A172 (cell line): ENCODE measurements at regions not wholly inside any gene's neighbourhood (a gene's known extent, or its start where the extent isn't known, plus 50 kb on each side); places are given as distances from the start of the nearest gene placed in this dataset.

Experiments used
- DNase-seq: peaks from one replicate; pipeline ENCODE4 v3.0.0-alpha.2; 2015; ENCODE audit warnings: low spot score

- no peak for DNase-seq
Observed at GRCh38 chr14:104319491-104320241, 181.3 kb downstream of the KIF26A start.

DNA sequence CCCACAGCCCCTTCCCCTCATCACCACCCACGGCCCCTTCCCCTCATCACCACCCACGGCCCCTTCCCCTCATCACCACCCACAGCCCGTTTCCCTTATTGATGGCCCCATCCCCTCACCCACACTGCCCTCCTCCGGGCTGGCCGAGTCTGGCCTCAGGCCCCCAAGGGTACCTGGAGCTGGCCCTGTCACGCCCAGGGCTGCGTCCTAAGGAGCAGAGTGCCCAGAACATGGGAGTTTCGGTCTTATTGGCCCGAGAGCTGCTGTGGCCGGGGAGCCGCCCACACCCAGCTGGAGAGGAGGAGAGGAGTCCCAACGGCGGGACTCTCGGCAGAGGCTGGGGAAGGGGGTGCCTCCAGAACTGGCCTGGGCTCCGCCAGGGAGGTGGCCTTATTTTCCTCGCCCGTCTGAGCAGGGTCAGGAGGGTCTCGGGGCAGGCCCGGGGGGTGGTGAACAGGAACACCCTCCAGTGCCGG is 182.3 kb downstream of the KIF26A start:
- no peak for DNase-seq

- DNase-seq, result no peak
Observed at GRCh38 chr14:104321088-104321801, 182.9 kb downstream of the KIF26A start.

- DNase-seq, result no peak
Observed at GRCh38 chr14:104321802-104322130, 183.4 kb downstream of the KIF26A start.

GRCh38 chr14:104322531-104323366 is 184.4 kb downstream of the KIF26A start:
- peak; percentile 4 for DNase-seq

DNA sequence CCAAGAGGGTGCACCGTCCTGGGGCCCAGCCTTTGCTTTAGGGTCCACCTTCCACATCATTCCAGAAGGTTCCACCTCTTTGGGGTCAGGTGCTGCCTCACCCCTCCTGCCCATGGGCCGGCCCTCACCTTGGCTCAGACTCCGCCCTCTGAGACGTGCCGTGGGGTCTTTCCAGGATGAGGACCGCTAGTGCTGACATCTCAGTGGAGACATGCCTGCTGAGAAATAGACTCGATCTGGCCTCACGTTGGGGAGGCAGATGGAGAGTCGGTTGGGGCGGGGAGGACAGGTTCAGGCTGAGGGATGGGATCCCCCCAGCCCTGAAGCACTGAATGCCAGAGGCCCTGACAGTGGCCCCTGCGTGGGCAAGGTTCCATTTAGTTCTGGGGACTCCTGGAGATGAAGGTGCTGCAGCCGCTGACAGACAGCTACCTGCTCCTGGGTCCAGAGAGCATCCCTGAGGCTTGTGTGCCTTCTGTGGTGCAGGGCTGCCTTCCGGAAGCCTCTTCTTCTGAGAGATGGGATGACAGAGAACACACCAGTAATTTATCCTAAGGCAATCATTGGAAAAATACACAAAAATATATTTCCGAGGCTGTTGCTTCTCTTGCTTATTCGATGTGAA is 185.3 kb downstream of the KIF26A start:
- no peak for DNase-seq

DNA sequence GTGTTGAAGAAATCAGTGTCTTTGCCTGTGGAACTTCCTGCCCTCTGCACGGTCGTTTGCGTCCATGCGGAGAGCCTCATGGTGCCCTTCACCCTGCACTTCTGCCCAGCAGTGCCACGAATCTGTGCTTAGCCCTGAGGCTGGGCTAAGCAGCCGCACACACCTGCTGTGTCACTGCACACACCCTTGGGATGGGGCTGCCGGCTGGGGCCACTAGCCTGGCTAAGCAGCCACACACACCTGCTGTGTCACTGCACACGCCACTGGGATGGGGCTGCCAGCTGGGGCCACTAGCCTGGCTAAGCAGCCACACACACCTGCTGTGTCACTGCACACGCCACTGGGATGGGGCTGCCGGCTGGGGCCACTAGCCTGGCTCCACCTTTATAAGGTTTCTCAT is 188.5 kb downstream of the KIF26A start:
- no peak for DNase-seq

DNA sequence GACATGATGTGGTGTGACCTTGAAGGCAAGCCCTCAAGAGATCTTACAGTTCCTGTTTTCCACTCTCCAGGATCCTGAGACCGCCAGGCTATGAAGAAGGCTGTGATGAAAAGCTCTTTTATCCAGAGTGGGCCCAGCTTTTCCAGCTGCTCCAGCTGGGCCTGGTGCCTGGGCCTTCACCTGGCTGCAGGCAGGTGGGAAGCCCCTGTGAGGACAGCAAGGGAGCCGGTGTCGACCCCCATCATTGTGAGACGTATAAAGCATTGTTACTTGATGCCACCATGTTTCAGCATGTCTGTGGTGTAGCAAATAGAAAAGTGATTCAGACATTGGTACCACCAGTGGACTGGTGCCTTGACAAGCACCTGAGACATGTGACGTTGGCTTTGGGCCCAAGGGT is 190.2 kb downstream of the KIF26A start:
- DNase-seq, result no peak

DNA sequence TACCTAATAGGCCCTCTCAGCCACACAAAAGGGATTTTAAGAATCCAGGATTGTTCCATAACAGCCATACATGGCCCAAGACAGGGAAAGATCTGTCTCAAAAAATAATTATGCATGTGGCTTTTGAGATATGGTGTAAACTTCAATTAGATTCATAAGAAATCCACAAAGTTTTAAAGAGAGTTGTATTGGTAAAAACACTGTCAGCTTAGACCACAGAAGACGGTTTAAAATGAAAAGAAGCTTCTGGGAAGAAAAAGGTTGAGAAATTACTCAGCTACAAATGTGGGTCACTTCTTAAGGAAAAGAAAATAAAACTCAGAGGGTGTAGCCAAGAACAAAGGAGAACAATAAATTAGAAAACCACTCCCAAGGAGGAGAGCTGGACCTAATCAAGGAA is 191.4 kb downstream of the KIF26A start:
- no peak for DNase-seq

- DNase-seq, result no peak
Observed at GRCh38 chr14:104331871-104332605, 193.7 kb downstream of the KIF26A start.

GRCh38 chr14:104332634-104333270 is 194.4 kb downstream of the KIF26A start:
- no peak for DNase-seq

DNA sequence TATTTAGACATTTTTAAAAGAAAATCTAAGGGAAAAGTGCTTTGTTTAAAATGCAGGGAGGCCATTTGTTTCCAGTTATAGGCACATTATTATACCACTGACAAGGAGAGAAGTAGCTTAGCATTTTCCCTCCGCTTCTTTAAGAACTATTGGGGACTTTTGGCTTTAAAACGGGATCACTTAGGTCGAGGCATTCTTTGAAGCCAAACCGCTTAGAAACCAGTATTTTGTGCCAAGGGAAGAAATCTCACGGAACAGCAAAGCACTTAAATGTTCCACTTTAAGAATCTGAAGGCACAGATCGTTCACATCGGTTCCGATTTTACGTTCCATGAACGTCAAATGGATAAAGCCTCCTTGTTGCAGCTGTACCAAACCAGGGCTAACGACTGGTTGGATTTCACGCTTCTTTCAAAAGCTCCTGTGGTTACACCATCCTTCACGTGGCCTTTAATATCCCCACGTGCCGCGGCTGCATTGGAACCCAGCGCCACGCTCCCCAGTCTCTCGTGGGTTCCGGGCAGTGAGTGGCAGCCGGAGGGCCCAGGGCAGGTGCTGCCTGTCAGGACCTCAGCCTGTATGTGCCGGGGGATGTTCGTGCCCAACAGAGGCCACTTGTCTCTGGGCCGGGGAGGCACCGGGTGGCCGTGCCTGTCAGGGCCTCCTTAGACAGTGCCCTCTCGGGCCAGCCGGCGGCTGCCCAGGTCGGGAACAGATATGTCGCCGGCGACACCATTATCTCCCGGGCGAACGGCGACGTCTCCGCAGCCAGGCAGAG is 195.4 kb downstream of the KIF26A start:
- DNase-seq, result no peak

DNA sequence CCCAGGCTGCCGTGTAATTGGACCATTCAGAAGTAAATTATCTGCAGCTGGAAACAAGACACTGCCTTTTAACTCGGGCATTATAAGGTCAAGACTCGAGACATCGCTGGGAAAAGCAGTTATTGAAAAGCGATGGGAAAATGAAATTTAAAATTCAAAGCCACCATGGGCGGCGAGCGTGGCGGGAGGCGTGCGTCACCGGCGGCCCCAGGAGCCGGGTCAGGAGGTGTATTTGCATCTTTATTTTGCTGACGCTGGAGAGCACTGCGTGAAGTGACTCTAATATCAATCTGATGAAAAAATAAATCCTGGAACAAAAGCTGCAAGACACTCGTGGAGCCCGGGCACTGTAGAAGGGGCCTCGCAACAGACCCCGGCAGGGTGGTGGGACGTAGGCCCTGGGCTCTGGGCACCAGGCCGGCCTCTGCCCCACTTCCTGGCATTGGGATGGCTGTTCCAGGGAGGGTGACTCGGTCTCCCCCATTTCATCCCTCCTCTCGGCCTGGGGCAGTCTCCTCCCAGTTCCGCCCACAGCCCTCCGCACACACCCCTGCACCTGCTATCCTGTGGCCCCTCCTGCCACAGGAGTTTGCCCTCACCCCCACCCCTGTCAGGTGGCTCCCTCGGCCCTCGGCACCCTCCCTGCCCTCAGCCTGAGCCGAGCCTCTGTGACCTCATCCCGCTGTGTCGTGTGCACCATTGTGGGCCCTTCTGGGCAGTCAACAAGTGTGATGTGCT is 196.2 kb downstream of the KIF26A start:
- no peak for DNase-seq

DNA sequence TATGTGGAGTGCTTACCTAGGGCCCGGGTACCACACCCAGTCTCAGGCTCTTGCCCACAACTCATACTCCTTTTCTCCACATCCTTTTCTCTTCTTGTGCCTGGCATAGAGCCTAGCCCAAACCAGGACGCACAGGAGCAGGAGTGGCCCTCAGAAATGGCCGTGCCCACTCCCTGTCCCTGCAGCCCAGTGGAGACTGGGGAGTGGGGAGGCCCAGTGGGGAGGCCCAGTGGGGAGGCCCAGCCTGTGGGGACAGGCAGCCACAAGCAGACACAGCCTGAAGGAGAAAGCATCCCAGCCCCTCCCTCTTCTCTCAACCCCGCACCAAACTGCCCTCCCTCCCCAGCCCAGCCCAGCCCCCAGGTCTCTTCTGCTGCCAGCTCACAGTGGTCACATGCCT is 196.8 kb downstream of the KIF26A start:
- no peak for DNase-seq

DNA sequence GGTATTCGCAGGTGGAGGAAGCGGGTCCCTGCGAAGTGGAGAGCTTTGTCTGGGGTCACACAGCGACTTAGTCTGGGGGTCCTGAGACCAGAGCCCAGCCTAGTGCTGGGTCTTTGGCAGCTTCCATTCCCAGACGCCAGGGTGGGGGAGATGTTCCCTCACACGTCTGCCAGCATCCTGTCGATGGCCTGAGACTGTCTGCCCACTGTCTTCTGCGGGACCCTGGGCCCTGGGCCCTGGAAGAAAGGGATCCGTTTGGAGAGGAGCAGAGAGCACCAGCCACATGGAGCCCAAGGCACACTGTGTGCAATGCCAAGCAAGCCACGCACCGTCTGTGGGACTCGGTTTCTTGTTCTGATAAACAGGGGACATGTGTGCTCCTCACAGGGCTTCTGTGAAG is 197.2 kb downstream of the KIF26A start:
- no peak for DNase-seq

DNA sequence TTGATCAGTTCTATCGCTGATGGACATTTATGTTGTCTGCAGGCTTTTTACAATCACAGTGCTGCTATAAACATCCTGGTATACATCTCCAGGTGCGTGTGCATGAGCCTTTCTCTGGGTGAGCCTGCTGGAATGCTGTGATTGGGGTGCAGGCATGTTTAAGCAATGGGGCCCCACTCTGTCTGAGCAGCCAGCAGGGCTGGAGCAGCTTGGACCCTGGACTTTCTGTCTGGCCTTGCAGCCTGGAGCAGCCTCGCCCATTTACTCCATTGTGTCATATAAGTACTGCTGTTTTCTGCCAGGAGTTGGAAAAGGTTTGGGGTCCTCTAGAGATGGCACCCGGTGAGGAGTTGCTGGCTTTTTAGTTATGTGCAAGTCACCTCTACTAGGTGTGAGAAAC is 199.0 kb downstream of the KIF26A start:
- no peak for DNase-seq

DNA sequence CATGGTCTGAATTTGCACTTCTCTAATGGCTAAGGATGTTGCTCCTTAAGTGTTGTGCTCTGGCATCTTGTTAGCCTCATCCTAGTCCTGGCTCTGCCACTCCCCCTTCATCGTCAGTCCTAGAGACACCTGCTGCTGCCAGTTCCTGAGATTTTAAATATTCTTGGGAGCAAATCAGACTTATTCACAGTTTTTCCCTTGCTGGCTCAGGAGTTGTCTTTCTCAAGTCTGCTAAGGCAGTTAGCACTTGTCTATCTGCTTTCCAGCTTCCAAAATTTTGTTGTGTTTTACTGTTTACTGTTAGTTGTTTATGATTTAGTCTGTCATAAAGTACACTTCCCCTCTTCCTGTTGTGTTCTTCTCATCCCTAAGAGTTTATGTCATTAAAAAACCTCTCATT is 201.0 kb downstream of the KIF26A start:
- no peak for DNase-seq

GRCh38 chr14:104339829-104340228 is 201.4 kb downstream of the KIF26A start:
- DNase-seq, result no peak
